Neural cell (in vitro differentiated cells): ENCODE measurements at regions not wholly inside any gene's neighbourhood (a gene's known extent, or its start where the extent isn't known, plus 50 kb on each side); places are given as distances from the start of the nearest gene placed in this dataset.

Source experiments
- H2AFZ ChIP-seq: fragments of 200-600, 300-800 bp; sonication (generic), shearing (Covaris generic); 2 replicates; pipeline ENCODE4 v1.6.0; 2014; ENCODE audit warnings: low read depth, mild to moderate bottlenecking, antibody characterized with exemption, low read length, moderate library complexity
- H3F3A ChIP-seq: fragments of 200-600 bp; shearing (Covaris generic); 2 replicates; pipeline ENCODE4 v1.6.1; 2016; ENCODE audit warnings: mild to moderate bottlenecking, moderate library complexity, mixed read lengths, antibody characterized with exemption, low read length; ENCODE audit not compliant: insufficient read depth, poor library complexity, severe bottlenecking
- H3K27ac ChIP-seq: fragments of 200-600, 300-800 bp; sonication (generic), shearing (Covaris generic); 2 replicates; pipeline ENCODE4 v1.5.1; 2014; ENCODE audit warnings: mild to moderate bottlenecking, low read length, moderate library complexity
- H3K27me3 ChIP-seq: fragments of 300-800, 200-600 bp; sonication (generic), shearing (Covaris generic); 2 replicates; pipeline ENCODE4 v1.6.0; 2014; ENCODE audit warnings: mild to moderate bottlenecking, low read depth, low read length, moderate library complexity; ENCODE audit not compliant: insufficient read depth
- H3K36me3 ChIP-seq: fragments of 300-800, 200-600 bp; sonication (generic), shearing (Covaris generic); 2 replicates; pipeline ENCODE4 v1.5.1; 2014; ENCODE audit warnings: mild to moderate bottlenecking, antibody characterized with exemption, low read length, moderate library complexity; ENCODE audit not compliant: insufficient read depth
- H3K4me2 ChIP-seq: fragments of 300-800, 200-600 bp; sonication (generic), shearing (Covaris generic); 2 replicates; pipeline ENCODE4 v1.6.0; 2014; ENCODE audit warnings: mild to moderate bottlenecking, low read length
- H3K4me3 ChIP-seq: fragments of 300-800, 200-600 bp; sonication (generic), shearing (Covaris generic); 2 replicates; pipeline ENCODE4 v1.5.1; 2014; ENCODE audit warnings: mild to moderate bottlenecking, low read length, moderate library complexity
- H3K79me2 ChIP-seq: fragments of 200-600 bp; shearing (Covaris generic); replicated peaks from 2 replicates; pipeline ENCODE4 v1.6.0; 2014; ENCODE audit warnings: mild to moderate bottlenecking, low read length, moderate library complexity; ENCODE audit not compliant: insufficient read depth
- H3K9ac ChIP-seq: fragments of 300-800, 200-600 bp; sonication (generic), shearing (Covaris generic); 2 replicates; pipeline ENCODE4 v1.6.1; 2016; ENCODE audit warnings: mild to moderate bottlenecking, low read length, mixed read lengths
- H3K9me2 ChIP-seq: fragments of 200-600 bp; shearing (Covaris generic); 2 replicates; pipeline ENCODE4 v1.6.1; 2016; ENCODE audit warnings: mild to moderate bottlenecking, low read length, mixed read lengths; ENCODE audit not compliant: insufficient read depth
- H3K9me3 ChIP-seq: fragments of 200-600, 300-800 bp; sonication (generic), shearing (Covaris generic); 2 replicates; pipeline ENCODE4 v1.6.1; 2016; ENCODE audit warnings: mild to moderate bottlenecking, mixed run types, low read length, moderate library complexity, mixed read lengths
- H4K20me1 ChIP-seq: fragments of 200-600 bp; shearing (Covaris generic); 2 replicates; pipeline ENCODE4 v1.6.1; 2016; ENCODE audit warnings: mild to moderate bottlenecking, mixed run types; ENCODE audit not compliant: insufficient read depth
- EP300 ChIP-seq: fragments of 450-650 bp; conservative IDR thresholded peaks from 2 replicates; pipeline ENCODE4 v1.6.1; 2014; ENCODE audit warnings: antibody characterized with exemption, mild to moderate bottlenecking, moderate library complexity; ENCODE audit not compliant: poor library complexity, severe bottlenecking
- EZH2 ChIP-seq: fragments of 200-600, 300-800 bp; shearing (Covaris generic), sonication (generic); IDR thresholded peaks from 2 replicates; pipeline ENCODE4 v1.6.1; 2014; ENCODE audit warnings: antibody characterized with exemption, low read length, borderline replicate concordance, mild to moderate bottlenecking; ENCODE audit not compliant: insufficient read depth, poor library complexity, severe bottlenecking
- MXI1 ChIP-seq: fragments of 450-650 bp; conservative IDR thresholded peaks from 2 replicates; pipeline ENCODE4 v1.6.1; 2014; ENCODE audit warnings: antibody characterized with exemption, mild to moderate bottlenecking; ENCODE audit not compliant: poor library complexity, severe bottlenecking
- POLR2AphosphoS5 ChIP-seq: IDR thresholded peaks from 2 replicates; pipeline ENCODE4 v1.6.1; 2012
- RAD21 ChIP-seq: fragments of 450-650 bp; conservative IDR thresholded peaks from 2 replicates; pipeline ENCODE4 v1.6.1; 2014; ENCODE audit warnings: antibody characterized with exemption, mild to moderate bottlenecking, moderate library complexity
- SMC3 ChIP-seq: fragments of 450-650 bp; conservative IDR thresholded peaks from 2 replicates; pipeline ENCODE4 v1.6.1; 2014; ENCODE audit warnings: antibody characterized with exemption, mild to moderate bottlenecking, moderate library complexity; ENCODE audit not compliant: poor library complexity
- TAF1 ChIP-seq: IDR thresholded peaks from 2 replicates; pipeline ENCODE4 v1.6.1; 2012; ENCODE audit warnings: low read depth
- TF ChIP-seq, protein P1 (sequence below): fragments of 450-650 bp; IDR thresholded peaks from 2 replicates; pipeline ENCODE4 v1.5.1; 2014; ENCODE audit warnings: antibody characterized with exemption, mild to moderate bottlenecking, moderate library complexity; ENCODE audit not compliant: poor library complexity, severe bottlenecking
- TF ChIP-seq, protein P2 (sequence below): IDR thresholded peaks from 2 replicates; pipeline ENCODE4 v1.6.1; 2012; ENCODE audit warnings: borderline replicate concordance

DNA sequence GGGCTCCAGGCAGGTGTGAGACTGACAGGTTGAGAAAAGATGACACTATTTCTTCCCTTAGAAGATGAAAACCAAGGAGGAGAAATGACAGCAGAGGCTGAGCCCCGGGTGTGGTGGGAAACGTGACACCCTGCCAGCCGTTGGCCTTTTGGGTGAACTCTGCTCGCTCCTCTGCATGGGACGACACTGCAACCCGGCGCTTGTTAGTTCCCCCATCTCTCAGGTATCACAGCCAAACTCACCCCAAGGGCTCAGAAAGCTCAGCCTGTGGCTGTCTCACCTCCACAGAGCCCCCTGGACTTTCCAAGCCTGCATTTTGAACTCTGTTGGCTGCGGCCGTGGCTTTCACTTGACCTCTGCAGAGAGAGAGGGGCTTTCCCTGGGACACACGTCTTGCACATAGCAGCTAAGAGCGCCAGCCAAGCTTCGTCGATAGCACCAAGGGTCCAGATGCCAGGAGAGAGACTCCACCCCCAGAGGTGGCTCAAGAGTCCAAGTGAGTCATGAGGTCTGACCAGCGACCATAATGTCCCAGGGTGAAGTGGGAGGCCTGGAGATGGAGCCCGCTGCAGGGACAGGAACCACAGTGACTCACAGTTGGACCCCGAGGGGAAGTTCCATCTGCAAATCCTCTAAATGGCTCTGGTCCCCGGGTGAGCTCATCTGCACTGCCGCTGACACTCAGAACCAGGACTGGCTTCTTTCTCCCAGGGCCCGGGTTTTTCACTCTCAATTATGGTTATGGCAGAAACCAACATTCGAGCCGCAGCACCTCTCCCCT is 301.9 kb downstream of the SOX9 start:
- Histone ChIP-seq H3K4me2 (no peak overlapping the region), H3K27me3 (no peaks in the 10 kb centered on the region), H3K9ac (no peak overlapping the region), H3F3A (no peaks in the 10 kb centered on the region), H3K4me3 (no peak overlapping the region), H3K27ac (no peak overlapping the region), H3K79me2 (no peaks in the 10 kb centered on the region), H4K20me1 (no peaks in the 10 kb centered on the region), H3K36me3 (no peaks in the 10 kb centered on the region), H3K9me2 (no peaks in the 10 kb centered on the region), H3K9me3 (peaks cover 6% of the 10 kb centered on the region), H2AFZ (no peak overlapping the region)
- TF ChIP-seq EZH2, result no peak
- TF ChIP-seq POLR2AphosphoS5, result no peak
- TF ChIP-seq RAD21, result no peak
- no peak for TF ChIP-seq SMC3
- no peak for TF ChIP-seq EP300
- TF ChIP-seq MXI1, result no peak
- no peak for TF ChIP-seq TAF1
- TF ChIP-seq, protein P1, sequence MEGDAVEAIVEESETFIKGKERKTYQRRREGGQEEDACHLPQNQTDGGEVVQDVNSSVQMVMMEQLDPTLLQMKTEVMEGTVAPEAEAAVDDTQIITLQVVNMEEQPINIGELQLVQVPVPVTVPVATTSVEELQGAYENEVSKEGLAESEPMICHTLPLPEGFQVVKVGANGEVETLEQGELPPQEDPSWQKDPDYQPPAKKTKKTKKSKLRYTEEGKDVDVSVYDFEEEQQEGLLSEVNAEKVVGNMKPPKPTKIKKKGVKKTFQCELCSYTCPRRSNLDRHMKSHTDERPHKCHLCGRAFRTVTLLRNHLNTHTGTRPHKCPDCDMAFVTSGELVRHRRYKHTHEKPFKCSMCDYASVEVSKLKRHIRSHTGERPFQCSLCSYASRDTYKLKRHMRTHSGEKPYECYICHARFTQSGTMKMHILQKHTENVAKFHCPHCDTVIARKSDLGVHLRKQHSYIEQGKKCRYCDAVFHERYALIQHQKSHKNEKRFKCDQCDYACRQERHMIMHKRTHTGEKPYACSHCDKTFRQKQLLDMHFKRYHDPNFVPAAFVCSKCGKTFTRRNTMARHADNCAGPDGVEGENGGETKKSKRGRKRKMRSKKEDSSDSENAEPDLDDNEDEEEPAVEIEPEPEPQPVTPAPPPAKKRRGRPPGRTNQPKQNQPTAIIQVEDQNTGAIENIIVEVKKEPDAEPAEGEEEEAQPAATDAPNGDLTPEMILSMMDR, result no peak
- TF ChIP-seq, protein P2, sequence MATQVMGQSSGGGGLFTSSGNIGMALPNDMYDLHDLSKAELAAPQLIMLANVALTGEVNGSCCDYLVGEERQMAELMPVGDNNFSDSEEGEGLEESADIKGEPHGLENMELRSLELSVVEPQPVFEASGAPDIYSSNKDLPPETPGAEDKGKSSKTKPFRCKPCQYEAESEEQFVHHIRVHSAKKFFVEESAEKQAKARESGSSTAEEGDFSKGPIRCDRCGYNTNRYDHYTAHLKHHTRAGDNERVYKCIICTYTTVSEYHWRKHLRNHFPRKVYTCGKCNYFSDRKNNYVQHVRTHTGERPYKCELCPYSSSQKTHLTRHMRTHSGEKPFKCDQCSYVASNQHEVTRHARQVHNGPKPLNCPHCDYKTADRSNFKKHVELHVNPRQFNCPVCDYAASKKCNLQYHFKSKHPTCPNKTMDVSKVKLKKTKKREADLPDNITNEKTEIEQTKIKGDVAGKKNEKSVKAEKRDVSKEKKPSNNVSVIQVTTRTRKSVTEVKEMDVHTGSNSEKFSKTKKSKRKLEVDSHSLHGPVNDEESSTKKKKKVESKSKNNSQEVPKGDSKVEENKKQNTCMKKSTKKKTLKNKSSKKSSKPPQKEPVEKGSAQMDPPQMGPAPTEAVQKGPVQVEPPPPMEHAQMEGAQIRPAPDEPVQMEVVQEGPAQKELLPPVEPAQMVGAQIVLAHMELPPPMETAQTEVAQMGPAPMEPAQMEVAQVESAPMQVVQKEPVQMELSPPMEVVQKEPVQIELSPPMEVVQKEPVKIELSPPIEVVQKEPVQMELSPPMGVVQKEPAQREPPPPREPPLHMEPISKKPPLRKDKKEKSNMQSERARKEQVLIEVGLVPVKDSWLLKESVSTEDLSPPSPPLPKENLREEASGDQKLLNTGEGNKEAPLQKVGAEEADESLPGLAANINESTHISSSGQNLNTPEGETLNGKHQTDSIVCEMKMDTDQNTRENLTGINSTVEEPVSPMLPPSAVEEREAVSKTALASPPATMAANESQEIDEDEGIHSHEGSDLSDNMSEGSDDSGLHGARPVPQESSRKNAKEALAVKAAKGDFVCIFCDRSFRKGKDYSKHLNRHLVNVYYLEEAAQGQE, result no peak

DNA sequence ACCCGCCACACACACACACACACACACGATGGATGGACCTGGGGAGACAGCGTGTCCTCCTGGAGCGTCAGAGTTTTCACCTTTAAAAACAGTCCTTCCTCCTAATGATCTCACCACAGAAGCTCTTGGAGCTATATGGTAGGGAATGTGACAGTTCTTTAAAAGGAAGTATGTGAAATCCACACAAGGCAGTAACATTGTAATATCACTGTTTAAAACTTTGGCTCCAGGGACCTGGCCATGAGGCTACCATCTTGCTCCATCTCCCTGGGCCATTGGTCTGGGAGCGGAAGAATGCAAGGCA is 302.4 kb downstream of the SOX9 start:
- no peaks in the 10 kb centered on the region for H3K36me3 ChIP-seq

More for the DNA sequence above, 302.4 kb downstream of the SOX9 start:
- Histone ChIP-seq H3K79me2 (no peaks in the 10 kb centered on the region), H3K4me2 (no peak overlapping the region), H3K9ac (no peak overlapping the region), H3K4me3 (no peak overlapping the region), H2AFZ (no peak overlapping the region), H3K27me3 (no peaks in the 10 kb centered on the region), H3K9me3 (peaks cover under 1% of the 10 kb centered on the region), H3K27ac (no peak overlapping the region), H3K9me2 (no peaks in the 10 kb centered on the region), H3F3A (no peaks in the 10 kb centered on the region), H4K20me1 (no peaks in the 10 kb centered on the region)
- TF ChIP-seq EP300 (no peak), MXI1 (no peak), POLR2AphosphoS5 (no peak), EZH2 (no peak), TAF1 (no peak)
